ENCODE measurements at regions not wholly inside any gene's neighbourhood (a gene's known extent, or its start where the extent isn't known, plus 50 kb on each side); places are given as distances from the start of the nearest gene placed in this dataset.

DNA sequence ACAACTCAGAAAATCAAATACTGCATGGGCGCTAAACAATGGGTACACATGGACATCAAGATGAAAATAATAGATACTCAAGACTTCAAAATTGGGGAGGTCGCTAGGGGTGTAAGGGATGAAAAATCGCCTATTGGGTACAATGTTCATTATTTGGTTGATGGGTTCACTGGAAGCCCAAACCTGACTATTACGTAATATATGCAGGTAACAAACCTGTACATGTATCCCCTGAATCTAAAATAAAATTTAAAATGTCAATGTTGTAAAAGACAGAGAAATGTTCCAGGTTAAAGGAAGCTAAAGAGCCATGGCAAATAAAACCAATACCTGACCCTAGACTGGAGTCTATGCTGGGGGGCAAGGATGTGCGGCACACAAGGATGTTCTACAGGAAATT is 80.4 kb upstream of the CCBE1 start:
- no peak overlapping the region for H3K4me3 ChIP-seq
- intact Hi-C loops (cut with DNase I), result no loop called here
- no peak overlapping the region for H3K27ac ChIP-seq
- no peaks in the 10 kb centered on the region for H3K4me1 ChIP-seq
- H3K9me3 ChIP-seq, result peaks cover 4% of the 10 kb centered on the region
- DNase-seq (no peak), ATAC-seq (no peak)
- H3K36me3 ChIP-seq, result no peaks in the 10 kb centered on the region
- TF ChIP-seq, protein P1, sequence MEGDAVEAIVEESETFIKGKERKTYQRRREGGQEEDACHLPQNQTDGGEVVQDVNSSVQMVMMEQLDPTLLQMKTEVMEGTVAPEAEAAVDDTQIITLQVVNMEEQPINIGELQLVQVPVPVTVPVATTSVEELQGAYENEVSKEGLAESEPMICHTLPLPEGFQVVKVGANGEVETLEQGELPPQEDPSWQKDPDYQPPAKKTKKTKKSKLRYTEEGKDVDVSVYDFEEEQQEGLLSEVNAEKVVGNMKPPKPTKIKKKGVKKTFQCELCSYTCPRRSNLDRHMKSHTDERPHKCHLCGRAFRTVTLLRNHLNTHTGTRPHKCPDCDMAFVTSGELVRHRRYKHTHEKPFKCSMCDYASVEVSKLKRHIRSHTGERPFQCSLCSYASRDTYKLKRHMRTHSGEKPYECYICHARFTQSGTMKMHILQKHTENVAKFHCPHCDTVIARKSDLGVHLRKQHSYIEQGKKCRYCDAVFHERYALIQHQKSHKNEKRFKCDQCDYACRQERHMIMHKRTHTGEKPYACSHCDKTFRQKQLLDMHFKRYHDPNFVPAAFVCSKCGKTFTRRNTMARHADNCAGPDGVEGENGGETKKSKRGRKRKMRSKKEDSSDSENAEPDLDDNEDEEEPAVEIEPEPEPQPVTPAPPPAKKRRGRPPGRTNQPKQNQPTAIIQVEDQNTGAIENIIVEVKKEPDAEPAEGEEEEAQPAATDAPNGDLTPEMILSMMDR (IDR thresholded peaks at IDR 0.05), result no peak
- H3K27me3 ChIP-seq (ENCODE audit: low read depth), result no peaks in the 10 kb centered on the region

- H3K9me3 ChIP-seq, result no peaks in the 10 kb centered on the region
- no peak for DNase-seq
- H3K27me3 ChIP-seq (ENCODE audit: low read depth), result no peaks in the 10 kb centered on the region
- H3K36me3 ChIP-seq, result no peaks in the 10 kb centered on the region
- TF ChIP-seq, protein P1 (IDR thresholded peaks at IDR 0.05), result no peak
- H3K27ac ChIP-seq, result peak overlapping the region; percentile 32
- intact Hi-C loops (cut with DNase I), result no loop called here
- H3K4me1 ChIP-seq, result no peaks in the 10 kb centered on the region
- H3K4me3 ChIP-seq, result no peak overlapping the region
- ATAC-seq, result no peak
Observed at GRCh38 chr18:59769129-59769865, 72.1 kb upstream of the CCBE1 start.

DNA sequence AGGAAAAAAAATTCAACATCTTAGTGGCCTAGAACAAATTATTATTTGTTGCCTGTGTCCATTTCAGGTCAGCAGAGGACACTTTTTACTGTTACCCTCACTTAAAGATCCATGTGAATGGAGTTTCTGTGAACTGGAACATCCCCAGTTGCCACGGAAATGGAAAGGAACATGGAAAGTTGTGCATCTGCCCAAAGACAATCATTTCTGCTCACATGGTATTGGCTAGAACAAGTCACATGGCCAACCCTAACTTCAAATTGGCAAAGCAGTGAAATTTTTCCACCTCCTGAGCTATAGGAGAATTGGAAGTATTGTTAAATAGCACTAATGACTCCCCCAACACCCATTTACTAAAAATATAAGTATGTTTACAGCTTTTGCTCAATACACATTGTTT is 71.2 kb upstream of the CCBE1 start:
- no peaks in the 10 kb centered on the region for H3K27me3 ChIP-seq (ENCODE audit: low read depth)
- H3K9me3 ChIP-seq, result no peaks in the 10 kb centered on the region
- no peaks in the 10 kb centered on the region for H3K36me3 ChIP-seq
- no peak overlapping the region for H3K27ac ChIP-seq
- H3K4me3 ChIP-seq, result no peak overlapping the region
- no peak for DNase-seq
- TF ChIP-seq, protein P1 (IDR thresholded peaks at IDR 0.05), result no peak
- ATAC-seq, result no peak
- intact Hi-C loops (cut with DNase I), result no loop called here
- no peaks in the 10 kb centered on the region for H3K4me1 ChIP-seq

GRCh38 chr18:59767732-59768131 is 70.5 kb upstream of the CCBE1 start:
- ATAC-seq, result no peak
- intact Hi-C loops (cut with DNase I), result no loop called here
- no peak overlapping the region for H3K27ac ChIP-seq

DNA sequence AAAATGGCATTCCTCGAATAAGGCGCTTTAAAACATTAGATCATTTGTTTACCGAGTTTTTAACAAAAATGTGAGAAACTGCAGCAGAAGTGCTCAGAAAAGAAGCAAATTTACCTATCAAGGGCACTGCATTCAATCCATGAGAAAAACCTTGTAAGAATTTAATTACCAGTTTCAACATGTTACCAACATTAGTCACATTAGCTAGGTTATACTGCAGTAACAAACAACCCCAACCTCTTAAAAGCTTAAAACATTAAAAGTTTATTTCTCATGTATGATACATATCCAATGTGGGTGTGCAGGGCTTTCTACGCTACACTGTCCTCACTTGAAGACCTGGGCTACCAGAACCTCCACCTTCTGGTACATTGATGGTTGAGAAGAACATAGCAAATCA is 68.1 kb upstream of the CCBE1 start:
- Histone ChIP-seq H3K27ac (no peak overlapping the region), H3K27me3 (ENCODE audit: low read depth) (no peaks in the 10 kb centered on the region), H3K36me3 (no peaks in the 10 kb centered on the region), H3K9me3 (no peaks in the 10 kb centered on the region), H3K4me3 (no peak overlapping the region), H3K4me1 (no peaks in the 10 kb centered on the region)
- TF ChIP-seq, protein P1 (IDR thresholded peaks at IDR 0.05), result no peak
- no peak for ATAC-seq
- intact Hi-C loops (cut with DNase I), result no loop called here
- no peak for DNase-seq

More at GRCh38 chr18:59767732-59768131, 70.5 kb upstream of the CCBE1 start:
- Histone ChIP-seq H3K4me3 (no peak overlapping the region), H3K9me3 (no peaks in the 10 kb centered on the region), H3K27me3 (ENCODE audit: low read depth) (no peaks in the 10 kb centered on the region), H3K4me1 (no peaks in the 10 kb centered on the region), H3K36me3 (no peaks in the 10 kb centered on the region)
- no peak for DNase-seq
- TF ChIP-seq, protein P1 (IDR thresholded peaks at IDR 0.05), result no peak
